ENCODE measurements at regions not wholly inside any gene's neighbourhood (a gene's known extent, or its start where the extent isn't known, plus 50 kb on each side); places are given as distances from the start of the nearest gene placed in this dataset.

DNA sequence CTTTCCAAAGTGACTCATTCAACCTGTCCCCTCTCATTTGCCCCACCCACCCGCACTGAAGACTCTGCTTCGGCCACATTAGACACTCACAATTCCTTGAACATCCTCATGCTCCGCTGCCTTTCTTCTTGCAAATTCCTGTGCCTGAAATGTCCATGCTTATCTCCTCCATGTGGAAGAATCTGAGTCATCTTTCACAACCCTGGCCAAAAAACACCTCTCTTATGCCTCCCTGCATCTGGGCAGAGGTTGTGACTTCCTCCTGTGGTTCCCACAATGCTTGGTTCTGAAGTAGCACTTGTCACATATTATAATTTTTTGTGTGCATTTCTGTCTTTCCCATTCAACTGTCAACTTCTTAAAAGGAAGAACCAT is 238.6 kb downstream of the ENC1 start:
- H2AFZ ChIP-seq (ENCODE audit: low read depth, low read length): no peak overlapping the region
- no peaks in the 10 kb centered on the region for H3K36me3 ChIP-seq (ENCODE audit: insufficient read depth, low read length)
- TF ChIP-seq EZH2 (IDR thresholded peaks at IDR 0.05; ENCODE audit: borderline replicate concordance, low read depth, low read length, severe bottlenecking): no peak
- TF ChIP-seq, protein P1, sequence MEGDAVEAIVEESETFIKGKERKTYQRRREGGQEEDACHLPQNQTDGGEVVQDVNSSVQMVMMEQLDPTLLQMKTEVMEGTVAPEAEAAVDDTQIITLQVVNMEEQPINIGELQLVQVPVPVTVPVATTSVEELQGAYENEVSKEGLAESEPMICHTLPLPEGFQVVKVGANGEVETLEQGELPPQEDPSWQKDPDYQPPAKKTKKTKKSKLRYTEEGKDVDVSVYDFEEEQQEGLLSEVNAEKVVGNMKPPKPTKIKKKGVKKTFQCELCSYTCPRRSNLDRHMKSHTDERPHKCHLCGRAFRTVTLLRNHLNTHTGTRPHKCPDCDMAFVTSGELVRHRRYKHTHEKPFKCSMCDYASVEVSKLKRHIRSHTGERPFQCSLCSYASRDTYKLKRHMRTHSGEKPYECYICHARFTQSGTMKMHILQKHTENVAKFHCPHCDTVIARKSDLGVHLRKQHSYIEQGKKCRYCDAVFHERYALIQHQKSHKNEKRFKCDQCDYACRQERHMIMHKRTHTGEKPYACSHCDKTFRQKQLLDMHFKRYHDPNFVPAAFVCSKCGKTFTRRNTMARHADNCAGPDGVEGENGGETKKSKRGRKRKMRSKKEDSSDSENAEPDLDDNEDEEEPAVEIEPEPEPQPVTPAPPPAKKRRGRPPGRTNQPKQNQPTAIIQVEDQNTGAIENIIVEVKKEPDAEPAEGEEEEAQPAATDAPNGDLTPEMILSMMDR (IDR thresholded peaks at IDR 0.05; ENCODE audit: borderline replicate concordance, extremely low read depth, low read length, poor library complexity, severe bottlenecking): no peak
- no peaks in the 10 kb centered on the region for H3K9me3 ChIP-seq (ENCODE audit: insufficient read depth, low read length, severe bottlenecking)
- no peak for ATAC-seq (ENCODE audit: insufficient read depth, low read depth)
- H3K4me2 ChIP-seq (ENCODE audit: insufficient read depth, low read length): no peak overlapping the region
- H4K20me1 ChIP-seq (ENCODE audit: insufficient read depth, low read length): no peaks in the 10 kb centered on the region
- H3K79me2 ChIP-seq (ENCODE audit: insufficient read depth, low read length): no peaks in the 10 kb centered on the region
- no peak overlapping the region for H3K4me3 ChIP-seq (ENCODE audit: low read depth in 1 of 2, low read length in 2 of 2)
- H3K27me3 ChIP-seq (ENCODE audit: insufficient read depth, low read length, poor library complexity): no peaks in the 10 kb centered on the region
- no peak for DNase-seq
- H3K4me1 ChIP-seq (ENCODE audit: insufficient read depth, low read length): no peaks in the 10 kb centered on the region
- H3K27ac ChIP-seq (ENCODE audit: low read length): no peak overlapping the region
- no peak overlapping the region for H3K9ac ChIP-seq (ENCODE audit: low read depth, low read length)

DNA sequence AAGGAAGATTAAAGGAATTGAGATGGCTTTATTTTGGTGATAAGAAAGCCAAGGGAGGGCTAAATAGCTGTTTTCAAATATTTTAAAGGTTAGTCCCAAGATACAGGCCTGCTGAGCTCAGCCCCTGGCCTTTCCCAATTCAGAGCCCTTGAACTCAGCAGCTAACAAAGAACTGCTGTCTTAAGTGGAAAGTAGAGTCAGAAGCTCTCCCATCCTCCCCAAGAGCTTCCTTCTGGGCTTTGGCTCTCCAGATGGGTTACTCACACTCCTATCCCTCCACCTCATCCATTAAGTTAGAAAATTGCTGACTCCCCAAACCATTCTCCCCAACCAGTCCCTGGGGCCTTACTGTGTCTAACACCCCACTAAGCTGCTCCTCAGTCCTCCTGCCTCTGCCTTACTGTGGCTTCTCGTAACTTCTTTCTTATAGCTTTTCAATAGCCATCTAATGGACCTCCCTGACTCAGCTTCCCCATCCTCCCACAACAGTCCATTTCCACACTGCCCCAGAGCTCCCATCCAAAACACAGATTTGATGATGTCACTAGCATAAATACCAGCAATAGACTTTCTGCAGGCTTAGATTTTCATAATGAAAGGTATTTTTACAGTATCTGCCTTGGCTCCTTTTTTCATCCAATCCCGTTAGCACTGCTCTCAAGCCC is 239.1 kb downstream of the ENC1 start:
- ATAC-seq (ENCODE audit: insufficient read depth, low read depth) (no peak), DNase-seq (no peak)
- no peaks in the 10 kb centered on the region for H3K9me3 ChIP-seq (ENCODE audit: insufficient read depth, low read length, severe bottlenecking)
- H3K9ac ChIP-seq (ENCODE audit: low read depth, low read length): no peak overlapping the region
- H3K27ac ChIP-seq (ENCODE audit: low read length): no peak overlapping the region
- no peak overlapping the region for H2AFZ ChIP-seq (ENCODE audit: low read depth, low read length)
- no peak for TF ChIP-seq EZH2 (IDR thresholded peaks at IDR 0.05; ENCODE audit: borderline replicate concordance, low read depth, low read length, severe bottlenecking)
- TF ChIP-seq, protein P1 (IDR thresholded peaks at IDR 0.05; ENCODE audit: borderline replicate concordance, extremely low read depth, low read length, poor library complexity, severe bottlenecking): no peak
- no peaks in the 10 kb centered on the region for H3K4me1 ChIP-seq (ENCODE audit: insufficient read depth, low read length)
- no peak overlapping the region for H3K4me3 ChIP-seq (ENCODE audit: low read depth in 1 of 2, low read length in 2 of 2)
- H3K4me2 ChIP-seq (ENCODE audit: insufficient read depth, low read length): no peak overlapping the region
- no peaks in the 10 kb centered on the region for H3K36me3 ChIP-seq (ENCODE audit: insufficient read depth, low read length)
- H4K20me1 ChIP-seq (ENCODE audit: insufficient read depth, low read length): no peaks in the 10 kb centered on the region
- H3K79me2 ChIP-seq (ENCODE audit: insufficient read depth, low read length): no peaks in the 10 kb centered on the region
- no peaks in the 10 kb centered on the region for H3K27me3 ChIP-seq (ENCODE audit: insufficient read depth, low read length, poor library complexity)

DNA sequence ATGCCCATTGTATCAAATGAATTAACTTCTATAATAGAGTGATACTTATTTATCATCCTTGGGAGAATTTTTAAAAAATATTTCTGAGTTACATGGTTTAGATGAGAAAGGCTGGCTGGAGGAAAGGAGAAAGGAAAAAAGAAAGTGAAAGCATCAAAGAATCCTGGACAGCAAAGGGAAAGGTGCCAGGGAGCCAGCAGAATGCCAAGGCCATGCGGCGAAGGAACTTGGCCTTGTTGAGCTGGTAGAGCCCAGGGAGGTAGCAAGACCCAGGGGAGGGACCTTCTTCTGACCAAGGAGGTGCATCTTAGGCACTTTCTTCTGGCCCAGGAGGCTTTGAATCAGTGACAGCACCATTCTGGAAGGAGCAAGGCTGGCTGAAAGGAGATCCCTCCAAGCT is 240.5 kb downstream of the ENC1 start:
- Histone ChIP-seq H3K36me3 (ENCODE audit: insufficient read depth, low read length) (no peaks in the 10 kb centered on the region), H3K9ac (ENCODE audit: low read depth, low read length) (no peak overlapping the region), H3K27me3 (ENCODE audit: insufficient read depth, low read length, poor library complexity) (no peaks in the 10 kb centered on the region), H3K4me1 (ENCODE audit: insufficient read depth, low read length) (no peaks in the 10 kb centered on the region), H3K9me3 (ENCODE audit: insufficient read depth, low read length, severe bottlenecking) (no peaks in the 10 kb centered on the region), H4K20me1 (ENCODE audit: insufficient read depth, low read length) (no peaks in the 10 kb centered on the region), H2AFZ (ENCODE audit: low read depth, low read length) (no peak overlapping the region), H3K27ac (ENCODE audit: low read length) (no peak overlapping the region), H3K79me2 (ENCODE audit: insufficient read depth, low read length) (no peaks in the 10 kb centered on the region), H3K4me2 (ENCODE audit: insufficient read depth, low read length) (no peak overlapping the region), H3K4me3 (ENCODE audit: low read depth in 1 of 2, low read length in 2 of 2) (no peak overlapping the region)
- TF ChIP-seq, protein P1 (IDR thresholded peaks at IDR 0.05; ENCODE audit: borderline replicate concordance, extremely low read depth, low read length, poor library complexity, severe bottlenecking): no peak
- TF ChIP-seq EZH2 (IDR thresholded peaks at IDR 0.05; ENCODE audit: borderline replicate concordance, low read depth, low read length, severe bottlenecking): no peak
- DNase-seq: no peak
- ATAC-seq (ENCODE audit: insufficient read depth, low read depth): no peak
